H1 (cell line): ENCODE measurements at regions not wholly inside any gene's neighbourhood (a gene's known extent, or its start where the extent isn't known, plus 50 kb on each side); places are given as distances from the start of the nearest gene placed in this dataset.

ENCODE experiments used
- EGR1 ChIP-seq: IDR thresholded peaks from 2 replicates; pipeline ENCODE4 v1.6.1; 2011; ENCODE audit warnings: low read depth, low read length, borderline replicate concordance
- MAX ChIP-seq: IDR thresholded peaks from 2 replicates; pipeline ENCODE4 v1.6.1; 2012; ENCODE audit warnings: inconsistent platforms
- POLR2A ChIP-seq, 2 experiments: IDR thresholded peaks; 1 replicate in 1 of 2; 2 replicates in 1 of 2; pipeline ENCODE4 v1.6.1; 2011; ENCODE audit warnings: low read depth in 2 of 2, low read length in 2 of 2, mild to moderate bottlenecking in 2 of 2; ENCODE audit errors: control extremely low read depth in 1 of 2

- TF ChIP-seq POLR2A (IDR thresholded peaks at IDR 0.05; ENCODE audit: control extremely low read depth in 1 of 2, low read depth in 2 of 2, low read length in 2 of 2) (no peak), EGR1 (no peak), MAX (no peak)
Measured at GRCh38 chr4:96504386-96504785, 664.5 kb downstream of the PDHA2 start.
